H1 (cell line): ENCODE measurements at regions not wholly inside any gene's neighbourhood (a gene's known extent, or its start where the extent isn't known, plus 50 kb on each side); places are given as distances from the start of the nearest gene placed in this dataset.

Experiments used
- CTCF ChIA-PET: fragments of 300-600 bp; sonication (Branson Sonifier 250); formaldehyde crosslinking; loops from one replicate; lab custom pipeline; 2021; ENCODE audit not compliant: partially characterized antibody; lab: Charles Lee
- POLR2A ChIA-PET: fragments of 300-600 bp; sonication (Branson Sonifier 250); formaldehyde crosslinking; loops from one replicate; lab custom pipeline; 2021; ENCODE audit warnings: inconsistent platforms; ENCODE audit not compliant: partially characterized antibody; lab: Charles Lee
- DNase-seq, 2 experiments: peaks; one replicate each; pipeline versions ENCODE4 v3.0.0 to v3.0.0-alpha.2; 2010 to 2022; ENCODE audit warnings: low spot score in 2 of 2, low read depth in 1 of 2, mixed read lengths in 1 of 2
- FAIRE-seq: peaks from 2 replicates; lab custom pipeline; 2011; peaks lifted over from hg19 to GRCh38; lab: Jason Lieb, UNC
- H2AFZ ChIP-seq: 2 replicates; pipeline ENCODE4 v1.8.1; 2012; ENCODE audit warnings: low read length, inconsistent platforms
- H2AK5ac ChIP-seq: 2 replicates; pipeline ENCODE4 v1.6.1; 2013; ENCODE audit warnings: low read depth, low read length
- H2BK120ac ChIP-seq: replicated peaks from 2 replicates; pipeline ENCODE3; 2013; ENCODE audit warnings: low read depth, low read length, inconsistent platforms
- H2BK12ac ChIP-seq: 2 replicates; pipeline ENCODE4 v1.6.1; 2013; ENCODE audit warnings: low read depth, low read length
- H2BK15ac ChIP-seq: 2 replicates; pipeline ENCODE4 v1.6.1; 2013; ENCODE audit warnings: low read length
- H2BK20ac ChIP-seq: 2 replicates; pipeline ENCODE4 v1.6.1; 2013; ENCODE audit warnings: low read length
- H2BK5ac ChIP-seq: 2 replicates; pipeline ENCODE4 v1.6.1; 2013; ENCODE audit warnings: low read depth, low read length
- H3K14ac ChIP-seq: 2 replicates; pipeline ENCODE4 v1.6.1; 2013; ENCODE audit warnings: inconsistent platforms; ENCODE audit not compliant: insufficient read length
- H3K18ac ChIP-seq: 2 replicates; pipeline ENCODE4 v1.6.1; 2013; ENCODE audit warnings: low read length; ENCODE audit errors: extremely low read depth
- H3K23ac ChIP-seq: 2 replicates; pipeline ENCODE4 v1.6.1; 2013; ENCODE audit warnings: inconsistent platforms; ENCODE audit not compliant: insufficient read length
- H3K23me2 ChIP-seq: 2 replicates; pipeline ENCODE4 v1.6.1; 2013; ENCODE audit warnings: low read depth, low read length
- H3K27ac ChIP-seq: 2 replicates; pipeline ENCODE4 v1.6.1; 2011; ENCODE audit warnings: low read depth, low read length, inconsistent platforms
- H3K27me3 ChIP-seq, 4 experiments: replicated peaks in 1 of 4; 1 replicate in 1 of 4; 2 replicates in 3 of 4; pipeline versions ENCODE4 v1.6.1 to v1.8.1; 2011 to 2013; ENCODE audit warnings: low read length in 3 of 4, mild to moderate bottlenecking in 3 of 4, inconsistent platforms in 2 of 4, mixed read lengths in 2 of 4, moderate library complexity in 1 of 4; ENCODE audit not compliant: control insufficient read depth in 3 of 4, insufficient read depth in 3 of 4; ENCODE audit errors: extremely low read depth in 1 of 4
- H3K36me3 ChIP-seq, 4 experiments: 2 replicates each; pipeline versions ENCODE4 v1.6.1 to v1.8.1; 2011 to 2013; ENCODE audit warnings: mild to moderate bottlenecking in 4 of 4, low read length in 3 of 4, moderate library complexity in 2 of 4, control low read depth in 1 of 4, inconsistent platforms in 1 of 4; ENCODE audit not compliant: insufficient read depth in 4 of 4, control insufficient read depth in 2 of 4
- H3K4ac ChIP-seq: replicated peaks from 2 replicates; pipeline ENCODE3; 2013; ENCODE audit warnings: low read length, low read depth, mixed read lengths, inconsistent platforms; ENCODE audit not compliant: insufficient read length
- H3K4me1 ChIP-seq, 4 experiments: replicated peaks in 1 of 4; 1 replicate in 1 of 4; 2 replicates in 3 of 4; pipeline versions ENCODE4 v1.6.1 to v1.8.1; 2011 to 2013; ENCODE audit warnings: low read length in 3 of 4, inconsistent platforms in 2 of 4, mixed read lengths in 1 of 4; ENCODE audit not compliant: insufficient read depth in 4 of 4, control insufficient read depth in 3 of 4
- H3K4me2 ChIP-seq, 2 experiments: 2 replicates each; pipeline versions ENCODE4 v1.6.1 to v1.8.1; 2011 to 2013; ENCODE audit warnings: low read depth in 2 of 2, low read length in 2 of 2, control low read depth in 1 of 2, inconsistent platforms in 1 of 2, mild to moderate bottlenecking in 1 of 2; ENCODE audit not compliant: insufficient read depth in 1 of 2
- H3K4me3 ChIP-seq, 4 experiments: fragments of 200-600, 300-600 bp in 1 of 4; sonication (generic), shearing (Covaris generic), sonication (Bioruptor Twin) in 1 of 4; 2 replicates each; pipeline versions ENCODE4 v1.5.1 to v1.8.1; 2011 to 2016; ENCODE audit warnings: low read length in 4 of 4, low read depth in 3 of 4, control low read depth in 2 of 4, inconsistent platforms in 2 of 4, mild to moderate bottlenecking in 2 of 4, mixed read lengths in 1 of 4, moderate library complexity in 1 of 4; ENCODE audit not compliant: insufficient read depth in 2 of 4; ENCODE audit errors: extremely low read depth in 1 of 4
- H3K56ac ChIP-seq: replicated peaks from 2 replicates; pipeline ENCODE3; 2013; ENCODE audit warnings: low read depth, mild to moderate bottlenecking, mixed read lengths, low read length, inconsistent platforms; ENCODE audit not compliant: insufficient read length
- H3K79me1 ChIP-seq: 2 replicates; pipeline ENCODE4 v1.6.1; 2013; ENCODE audit warnings: low read depth, low read length, control low read depth
- H3K79me2 ChIP-seq, 2 experiments: 2 replicates each; pipeline versions ENCODE4 v1.6.1 to v1.8.1; 2012 to 2013; ENCODE audit warnings: low read length in 2 of 2, mild to moderate bottlenecking in 2 of 2, inconsistent platforms in 1 of 2; ENCODE audit not compliant: insufficient read depth in 2 of 2, control insufficient read depth in 1 of 2
- H3K9ac ChIP-seq, 4 experiments: replicated peaks in 1 of 4; 1 replicate in 1 of 4; 2 replicates in 3 of 4; pipeline versions ENCODE4 v1.6.1 to v1.8.1; 2011 to 2013; ENCODE audit warnings: low read depth in 3 of 4, low read length in 3 of 4, control low read depth in 2 of 4, mild to moderate bottlenecking in 2 of 4, moderate library complexity in 2 of 4, inconsistent platforms in 1 of 4; ENCODE audit errors: extremely low read depth in 1 of 4
- H3K9me3 ChIP-seq, 2 experiments: 2 replicates each; pipeline versions ENCODE4 v1.6.1 to v1.8.1; 2012 to 2013; ENCODE audit warnings: mild to moderate bottlenecking in 2 of 2, moderate library complexity in 2 of 2, control low read depth in 1 of 2, inconsistent platforms in 1 of 2, low read depth in 1 of 2, low read length in 1 of 2, mixed read lengths in 1 of 2; ENCODE audit not compliant: insufficient read depth in 2 of 2
- H4K20me1 ChIP-seq, 2 experiments: replicated peaks in 1 of 2; 2 replicates each; pipeline versions ENCODE3 to v1.8.1; 2011 to 2013; ENCODE audit warnings: inconsistent platforms in 2 of 2, low read length in 2 of 2, mild to moderate bottlenecking in 1 of 2; ENCODE audit not compliant: insufficient read depth in 2 of 2, control insufficient read depth in 1 of 2
- H4K5ac ChIP-seq: 2 replicates; pipeline ENCODE4 v1.6.1; 2013; ENCODE audit warnings: low read length, low read depth, mixed read lengths, inconsistent platforms; ENCODE audit not compliant: insufficient read length
- H4K8ac ChIP-seq: 2 replicates; pipeline ENCODE4 v1.8.0; 2013; ENCODE audit warnings: mild to moderate bottlenecking, moderate library complexity, low read length, inconsistent platforms; ENCODE audit not compliant: insufficient read depth; ENCODE audit errors: extremely low read depth
- H4K91ac ChIP-seq: replicated peaks from 2 replicates; pipeline ENCODE3; 2013; ENCODE audit warnings: low read length, mixed read lengths, inconsistent platforms; ENCODE audit not compliant: insufficient read length
- KDM1A ChIP-seq: fragments of 200-600, 300-600 bp; sonication (generic); IDR thresholded peaks from 2 replicates; pipeline ENCODE4 v1.7.1; 2016; ENCODE audit warnings: mild to moderate bottlenecking, low read length, borderline replicate concordance
- RXRA ChIP-seq: IDR thresholded peaks from 2 replicates; pipeline ENCODE4 v1.6.1; 2011; ENCODE audit warnings: low read depth, mild to moderate bottlenecking, low read length, moderate library complexity; ENCODE audit not compliant: insufficient read depth
- TCF12 ChIP-seq: IDR thresholded peaks from 2 replicates; pipeline ENCODE4 v1.6.1; 2011; ENCODE audit warnings: low read depth, mild to moderate bottlenecking, low read length
- WGBS, 2 experiments: shearing (Covaris generic) in 1 of 2; methylation state at CpG; one replicate each; pipeline versions ENCODE4 v1.1.6 to v1.1.7; 2013 to 2015; ENCODE audit warnings: low lambda C conversion rate in 2 of 2, mixed read lengths in 2 of 2, inconsistent platforms in 1 of 2, low coverage in 1 of 2, missing lambda C conversion rate in 1 of 2; ENCODE audit not compliant: insufficient replicate concordance in 2 of 2, insufficient coverage in 1 of 2, insufficient read length in 1 of 2; ENCODE audit errors: extremely low coverage in 1 of 2, missing lambda C conversion rate in 1 of 2; 5-methylcytosine and 5-hydroxymethylcytosine counted together

- Histone ChIP-seq H3K36me3 (no peaks in the 10 kb centered on the region), H2BK15ac (no peak overlapping the region), H2BK20ac (no peak overlapping the region), H4K5ac (no peak overlapping the region), H3K4ac (no peak overlapping the region), H3K79me2 (no peaks in the 10 kb centered on the region), H3K4me2 (no peak overlapping the region), H2BK120ac (no peak overlapping the region), H3K56ac (no peak overlapping the region), H3K4me1 (no peaks in the 10 kb centered on the region), H3K4me3 (no peak overlapping the region), H3K9ac (no peak overlapping the region), H3K23me2 (no peaks in the 10 kb centered on the region), H3K79me1 (no peaks in the 10 kb centered on the region), H3K18ac (no peak overlapping the region), H4K91ac (no peak overlapping the region), H3K14ac (no peak overlapping the region), H2BK5ac (no peak overlapping the region), H4K20me1 (no peaks in the 10 kb centered on the region), H3K27me3 (no peaks in the 10 kb centered on the region; a peak in 1 of 7 replicates), H3K27ac (no peak overlapping the region), H2BK12ac (no peak overlapping the region), H2AFZ (no peak overlapping the region), H3K9me3 (no peaks in the 10 kb centered on the region), H2AK5ac (no peak overlapping the region), H4K8ac (no peak overlapping the region), H3K23ac (no peak overlapping the region)
- ChIA-PET CTCF (no interaction called here), POLR2A (no interaction called here)
- TF ChIP-seq RXRA (no peak), TCF12 (no peak), KDM1A (no peak)
- no peak for FAIRE-seq
- 81% methylated on average over 1 of the region's 1 CpG; no CpG with 5 or more reads in 1 of the 2 experiments for WGBS, 2 experiments
- DNase-seq = no peak
Observed at GRCh38 chr7:156420496-156420895, 220.1 kb upstream of the RNF32 start.
